Limb (tissue), 2 donors: ENCODE measurements at regions not wholly inside any gene's neighbourhood (a gene's known extent, or its start where the extent isn't known, plus 50 kb on each side); places are given as distances from the start of the nearest gene placed in this dataset.

Source experiments
- DNase-seq, 2 donors: peaks; one replicate each; pipeline ENCODE4 v3.0.0-alpha.2; 2016; ENCODE audit errors: extremely low spot score in 2 of 2

DNA sequence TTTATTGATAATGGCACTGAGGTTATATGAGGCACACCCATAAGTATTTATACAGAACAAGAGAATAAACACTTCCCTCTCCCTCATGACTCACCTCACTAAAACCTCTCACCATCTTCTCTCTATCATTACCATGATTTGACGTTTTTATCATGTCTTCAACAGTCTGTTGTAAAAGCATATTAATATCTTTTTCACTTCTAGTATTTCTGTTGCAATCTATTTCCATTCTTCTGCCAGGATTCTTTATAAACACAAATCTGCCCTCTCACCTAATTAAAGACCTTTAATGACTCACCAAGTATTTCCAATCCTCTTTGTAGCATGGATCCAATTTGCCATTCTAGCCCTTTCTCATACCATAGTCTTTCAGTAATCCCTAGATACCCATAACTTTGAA, 527.7 kb downstream of the SLC16A7 start:
- DNase-seq, result no peak

DNA sequence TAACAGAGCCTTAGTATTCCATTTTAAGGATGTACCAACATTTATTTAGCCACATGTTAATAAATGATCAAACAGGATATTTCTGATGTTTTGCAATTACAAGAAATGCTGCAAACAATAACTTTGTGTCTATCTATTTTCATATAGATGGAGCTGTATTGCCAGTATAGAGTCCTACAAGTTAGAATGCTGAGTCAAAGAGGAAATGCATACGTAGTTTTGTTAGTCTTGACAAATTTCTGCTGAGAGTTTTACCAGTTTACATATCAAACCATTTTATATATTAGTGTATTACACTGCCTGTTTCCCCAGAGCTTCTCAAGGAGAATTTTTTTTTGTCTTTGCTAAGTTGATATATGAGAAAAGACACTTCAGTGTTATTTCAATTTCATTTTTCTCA, 541.7 kb downstream of the SLC16A7 start:
- DNase-seq, result no peak

DNA sequence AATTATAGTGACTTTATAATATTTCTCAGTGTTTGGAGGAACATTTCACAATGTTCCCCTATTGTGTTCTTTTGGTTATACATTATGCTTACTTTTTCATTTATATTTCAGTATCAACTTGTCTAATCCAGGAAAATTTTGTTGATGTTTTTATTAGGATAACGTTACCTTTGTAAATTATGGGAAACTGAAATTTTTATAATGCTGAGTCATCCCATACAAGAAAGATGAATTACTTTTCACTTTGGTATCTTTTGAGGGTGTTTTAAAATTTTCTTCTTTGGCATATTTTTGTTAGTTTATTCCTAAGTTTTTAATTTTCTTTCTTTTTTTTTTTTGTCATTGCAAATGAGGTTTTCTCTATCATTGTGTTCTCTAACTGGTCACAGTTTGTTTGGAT, 542.7 kb downstream of the SLC16A7 start:
- no peak for DNase-seq

DNA sequence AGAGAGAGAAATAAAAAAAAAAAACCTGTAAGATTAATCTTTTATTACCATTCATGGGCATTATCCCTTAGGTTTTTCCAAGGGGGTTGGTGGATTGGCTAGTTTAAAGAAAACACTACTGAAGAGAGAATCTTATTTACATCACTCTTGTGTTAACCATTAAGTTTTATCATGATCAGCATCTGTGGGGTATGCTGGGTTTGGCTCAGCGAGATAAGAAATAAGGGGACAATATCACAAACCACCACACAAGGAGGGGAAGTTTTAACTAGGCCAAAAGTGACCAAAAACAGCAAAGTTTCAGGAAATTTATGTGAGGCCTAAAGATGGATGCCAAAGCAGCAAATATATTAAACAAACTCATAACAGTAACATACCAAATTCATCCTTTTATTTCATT, 548.6 kb downstream of the SLC16A7 start:
- DNase-seq, result no peak

DNA sequence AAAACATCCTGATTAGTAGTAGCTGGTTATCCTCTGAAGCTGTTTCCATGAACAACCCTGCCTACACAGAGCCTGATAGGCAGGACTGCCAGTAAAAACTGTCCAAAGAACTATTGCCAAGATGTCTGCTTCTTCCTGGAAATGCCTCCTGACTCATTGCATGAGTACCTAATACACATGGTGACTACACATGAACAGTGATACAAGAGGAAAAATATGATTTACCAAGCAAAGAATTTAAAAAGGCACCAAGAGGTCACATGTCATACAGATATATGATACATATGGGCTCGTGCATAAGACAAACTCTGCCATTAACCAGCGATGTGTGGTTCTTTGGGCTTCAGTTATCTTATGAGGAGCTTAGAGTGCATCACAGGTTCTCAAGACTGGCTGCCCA, 552.3 kb downstream of the SLC16A7 start:
- no peak for DNase-seq

DNA sequence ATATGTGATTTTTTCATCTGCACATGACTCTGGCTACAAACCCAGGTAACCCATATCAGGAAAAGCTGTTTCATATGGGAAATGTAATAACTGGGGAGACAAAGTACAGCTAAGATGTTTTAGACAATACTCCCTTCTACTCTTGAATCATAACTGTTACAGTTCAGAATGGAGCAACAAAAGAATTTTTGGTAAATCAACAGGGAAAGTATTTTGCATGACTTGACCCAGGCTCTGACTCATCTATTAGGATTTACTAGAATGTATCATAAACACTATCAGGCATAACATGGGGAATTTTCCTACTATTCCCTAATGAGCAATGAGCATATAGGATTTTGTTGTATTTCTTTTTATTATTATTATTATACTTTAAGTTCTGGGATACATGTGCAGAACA, 553.0 kb downstream of the SLC16A7 start:
- DNase-seq, result no peak

DNA sequence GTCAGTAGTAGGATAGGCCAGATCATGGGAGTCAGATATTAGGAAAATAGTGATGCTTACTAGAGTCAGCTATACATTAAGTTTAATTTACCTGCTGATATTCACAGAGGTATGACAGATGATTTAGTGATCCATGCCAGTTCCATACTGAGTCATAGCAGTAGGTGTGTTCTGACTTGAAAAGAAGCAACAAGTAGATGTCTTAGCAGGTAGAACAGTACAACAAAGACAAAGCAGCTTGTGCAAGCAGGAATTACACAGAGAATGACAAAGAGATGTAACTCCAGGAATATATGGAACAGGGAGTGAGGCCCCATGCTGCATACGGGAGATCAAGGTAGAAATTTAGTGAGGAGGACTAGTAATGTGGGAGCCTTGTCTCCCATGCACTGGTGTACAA, 556.9 kb downstream of the SLC16A7 start:
- no peak for DNase-seq

DNA sequence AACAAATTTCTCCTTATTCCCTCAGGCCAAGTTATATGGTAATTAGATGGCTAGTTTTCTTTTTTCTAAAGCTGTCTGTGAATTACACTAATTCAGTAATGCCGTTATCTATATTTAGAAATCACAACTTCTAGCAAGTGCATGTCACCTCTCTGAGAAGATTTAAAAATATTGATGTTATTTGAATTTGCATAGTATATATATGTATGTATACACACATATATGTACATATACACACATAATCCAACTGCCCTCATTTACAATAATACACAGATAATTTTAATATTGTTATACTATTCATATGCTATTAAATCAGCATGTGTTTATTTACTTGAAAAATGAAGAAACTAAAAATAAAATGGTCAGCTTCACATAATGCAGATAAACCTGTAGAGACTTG, 563.9 kb downstream of the SLC16A7 start:
- no peak for DNase-seq

DNA sequence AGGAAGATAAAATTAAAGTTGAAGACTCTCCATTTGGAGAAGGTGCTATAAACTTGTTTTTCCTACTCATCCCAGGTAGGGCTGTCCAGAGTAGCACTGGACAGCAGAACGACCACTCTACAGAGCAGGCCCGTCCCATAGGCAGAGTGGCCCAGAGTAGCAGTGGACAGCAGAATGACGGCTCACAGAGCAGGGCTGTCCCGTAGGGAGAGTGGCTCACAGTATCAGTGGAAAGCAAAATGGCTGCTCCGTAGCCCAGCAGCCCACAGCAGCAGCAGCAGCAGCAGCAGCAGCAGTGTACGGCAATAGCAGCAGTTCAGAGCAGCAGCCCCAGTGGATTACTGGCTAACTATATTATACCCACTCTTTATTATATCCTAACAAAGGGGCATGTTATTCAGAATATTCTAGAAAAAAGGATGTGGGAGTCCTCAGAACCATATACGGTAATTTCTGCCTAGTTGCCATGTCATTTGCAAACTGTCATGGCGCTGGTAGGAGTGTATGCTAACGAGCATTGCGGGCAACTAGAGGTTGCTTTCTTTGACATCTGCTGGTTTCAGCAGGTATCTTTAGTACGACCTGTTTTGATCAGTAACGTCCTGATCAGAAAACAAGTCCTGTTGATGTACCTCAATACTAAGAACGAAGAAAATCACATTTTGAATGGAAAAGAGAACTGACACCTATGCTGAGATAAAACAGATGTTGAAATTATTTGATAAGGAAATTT, 567.3 kb downstream of the SLC16A7 start:
- DNase-seq, result no peak

DNA sequence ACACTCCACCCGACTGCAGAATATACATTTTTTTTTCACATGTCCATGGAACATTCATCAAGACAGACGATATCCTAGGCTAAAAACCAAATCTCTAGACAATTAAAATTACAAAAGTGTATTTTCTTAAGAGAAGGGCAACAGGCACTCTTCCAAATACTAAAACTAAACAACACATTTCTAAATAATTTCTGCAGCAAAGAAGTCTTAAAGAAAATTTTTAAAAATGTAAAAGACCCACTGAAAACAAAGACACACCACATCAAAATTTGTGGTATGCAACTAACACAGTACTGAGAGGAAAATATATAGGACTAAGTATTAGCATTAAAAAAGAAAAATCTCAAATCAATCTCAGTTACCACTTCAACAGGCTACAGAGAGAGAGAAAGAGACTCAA, 570.0 kb downstream of the SLC16A7 start:
- DNase-seq, result no peak

DNA sequence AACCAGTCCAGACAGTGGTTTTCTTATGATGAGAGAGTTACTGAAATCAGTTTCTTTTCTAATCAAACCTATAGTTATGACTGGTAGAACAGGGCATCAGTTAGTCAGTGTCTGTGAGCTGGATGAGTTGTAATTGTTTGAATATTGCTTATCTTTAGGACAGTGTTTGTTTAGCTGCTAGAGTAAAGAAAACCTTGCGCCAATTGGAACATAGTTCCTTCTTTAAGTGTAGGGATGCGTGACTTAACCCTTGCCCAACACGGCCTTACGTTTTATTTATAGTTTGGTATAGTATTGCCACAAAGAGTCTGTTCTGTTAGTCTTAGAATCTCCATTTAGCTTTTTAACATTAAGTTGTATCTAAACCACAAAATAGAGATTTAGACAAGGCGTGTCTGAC, 572.6 kb downstream of the SLC16A7 start:
- no peak for DNase-seq

DNA sequence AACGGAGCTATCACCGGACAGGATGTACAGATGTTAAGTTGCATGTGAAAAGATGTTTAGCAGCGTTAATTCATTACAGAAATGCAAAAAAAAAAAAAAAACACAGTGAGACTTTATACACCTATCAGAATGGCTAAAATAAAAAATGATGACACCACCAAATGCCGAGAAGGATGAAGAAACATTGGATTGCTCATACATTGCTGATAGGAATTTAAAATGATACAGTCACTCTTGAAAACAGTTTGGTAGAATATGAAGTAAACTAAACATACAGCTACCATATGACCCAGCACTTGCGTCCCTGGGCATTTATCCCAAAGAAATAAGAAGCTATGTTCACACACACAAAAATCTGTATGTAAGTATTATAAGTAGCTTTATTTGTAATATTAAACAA, 574.1 kb downstream of the SLC16A7 start:
- no peak for DNase-seq

DNA sequence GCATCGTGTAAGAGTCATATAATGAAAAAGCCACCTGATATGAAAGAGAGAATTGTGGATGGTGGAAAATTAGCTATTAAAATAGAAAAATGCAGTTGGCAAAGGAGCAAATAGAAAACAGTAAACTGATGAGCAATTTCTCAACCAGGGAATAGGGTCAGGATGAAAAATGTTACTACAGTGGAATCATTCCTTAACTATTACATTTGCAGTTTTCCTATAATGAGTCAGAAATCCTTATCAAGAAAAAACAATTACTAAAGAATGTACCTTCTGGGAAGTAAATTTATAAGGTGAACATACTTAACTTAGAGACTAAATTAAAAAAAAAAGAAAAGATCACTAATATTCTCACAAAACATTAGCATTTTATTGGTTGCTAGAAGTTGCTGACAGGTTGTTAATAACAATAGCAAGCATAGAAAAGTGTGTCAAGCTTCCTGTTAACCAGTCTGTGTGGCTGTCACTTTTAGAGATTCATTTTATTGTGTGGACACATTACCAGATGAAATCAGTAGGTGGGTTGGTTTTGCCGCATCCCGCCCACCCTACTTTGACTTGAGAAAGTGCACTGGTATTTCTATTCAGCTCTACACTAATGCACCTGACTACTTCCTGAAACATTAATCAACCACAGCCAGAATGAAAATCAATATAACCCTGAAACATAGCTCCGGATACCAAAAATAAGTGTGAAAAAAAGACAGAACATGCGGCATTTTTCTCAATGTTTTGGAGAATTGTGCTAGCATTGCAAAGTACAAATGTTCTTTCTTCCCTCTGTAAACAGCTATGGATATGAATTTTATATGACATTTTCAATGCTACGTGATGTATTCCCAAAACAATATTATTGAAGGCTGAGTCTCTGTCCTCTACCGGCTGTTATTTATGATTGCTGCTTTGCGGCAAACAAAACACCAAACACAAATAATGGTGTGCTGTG, 576.7 kb downstream of the SLC16A7 start:
- DNase-seq, result no peak

DNA sequence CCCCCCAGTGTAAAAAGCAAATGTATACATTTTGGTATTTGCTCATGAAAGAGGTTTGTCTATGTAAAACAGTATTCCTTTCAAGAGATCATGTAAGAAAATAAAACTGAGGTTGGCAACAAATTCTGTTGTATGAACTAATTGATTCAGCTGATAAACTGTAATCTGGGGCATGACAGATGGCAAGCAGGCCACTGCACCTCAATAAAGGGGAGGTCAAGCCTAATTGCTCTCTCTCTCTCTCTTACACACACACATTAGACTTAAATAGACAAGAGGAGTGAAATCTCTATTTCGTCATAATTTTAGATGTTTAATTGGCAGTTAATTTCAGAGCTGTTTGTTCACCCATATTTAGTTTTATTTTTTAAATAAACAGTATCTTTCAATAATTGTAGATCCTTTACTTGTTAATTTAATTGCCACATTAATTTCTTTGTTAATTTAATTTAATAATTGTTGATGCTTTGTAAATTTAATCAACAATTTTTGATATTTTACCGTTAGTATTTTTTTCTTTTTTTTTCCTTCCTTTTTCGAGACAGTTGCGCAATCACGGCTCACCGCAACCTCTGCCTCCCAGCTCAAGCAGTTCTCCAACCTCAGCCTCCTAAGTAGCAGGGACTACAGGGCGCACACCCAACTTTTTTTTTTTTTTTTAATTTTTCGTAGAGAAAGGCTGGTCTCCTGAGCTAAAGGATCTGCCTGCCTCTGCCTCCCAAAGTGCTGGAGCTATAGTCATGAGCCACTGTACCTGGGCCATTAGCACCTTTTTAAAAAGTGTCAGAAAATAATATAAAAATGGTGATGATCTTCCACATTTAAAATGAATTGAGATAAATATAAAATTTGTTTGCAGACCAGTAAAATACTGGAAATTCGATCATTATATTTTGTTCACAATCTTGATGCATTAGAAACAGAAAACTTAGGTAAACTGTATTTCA, 577.7 kb downstream of the SLC16A7 start:
- no peak for DNase-seq

DNA sequence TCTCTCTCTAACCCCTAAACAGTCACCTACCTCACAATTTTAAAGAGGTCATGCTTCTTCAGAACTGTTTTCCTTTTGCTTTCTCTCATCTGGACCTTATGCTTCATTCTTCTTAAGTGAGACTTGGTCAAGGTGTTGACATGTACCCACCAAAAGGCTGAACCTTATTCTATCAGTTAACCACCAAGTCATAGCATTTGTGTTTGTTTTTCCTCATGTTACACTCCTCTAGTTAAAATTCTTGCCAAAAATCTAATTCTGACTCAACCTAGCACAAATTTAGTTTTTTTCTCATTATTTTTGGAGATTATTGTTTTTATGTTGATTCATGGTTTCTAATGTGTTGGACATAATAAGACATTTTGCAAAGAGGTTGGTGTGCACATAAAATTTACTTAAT, 578.6 kb downstream of the SLC16A7 start:
- DNase-seq, result no peak

DNA sequence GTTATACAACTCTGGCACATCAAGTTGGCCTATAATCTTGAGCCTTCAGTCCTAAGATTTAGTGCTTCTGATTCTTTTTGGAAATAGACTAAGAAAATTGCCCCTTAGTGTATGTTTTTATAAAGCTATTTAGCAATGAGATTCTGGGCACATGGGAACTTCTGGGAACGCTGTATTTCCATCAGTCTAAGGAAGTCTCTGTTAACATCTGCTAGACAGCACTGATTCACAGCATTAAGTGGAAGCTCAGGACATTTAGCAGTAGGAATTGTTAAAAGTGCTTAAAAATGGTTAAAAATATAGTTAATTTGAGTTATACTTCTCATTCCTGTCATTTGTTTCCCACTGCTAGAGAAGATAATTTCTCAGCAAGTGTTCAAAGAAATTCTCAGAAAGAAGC, 579.1 kb downstream of the SLC16A7 start:
- DNase-seq, result no peak

DNA sequence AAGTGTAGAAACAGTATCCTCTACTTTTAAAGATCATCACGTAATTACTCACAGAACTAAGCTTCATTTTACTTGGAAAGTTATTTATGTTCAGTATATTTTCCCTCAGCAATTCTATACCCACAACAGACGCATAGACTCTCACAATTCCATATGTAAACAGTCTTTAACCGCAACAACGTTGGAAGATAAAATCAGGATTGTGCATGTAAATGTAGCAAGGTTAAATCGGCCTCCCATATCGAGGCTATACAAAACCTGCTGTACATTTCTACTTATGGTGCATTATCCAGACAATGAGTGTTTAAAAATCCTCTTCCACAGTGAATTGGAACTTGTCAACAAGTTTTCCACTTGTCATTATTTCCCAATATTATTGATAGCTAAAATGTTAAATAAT, 581.1 kb downstream of the SLC16A7 start:
- no peak for DNase-seq

DNA sequence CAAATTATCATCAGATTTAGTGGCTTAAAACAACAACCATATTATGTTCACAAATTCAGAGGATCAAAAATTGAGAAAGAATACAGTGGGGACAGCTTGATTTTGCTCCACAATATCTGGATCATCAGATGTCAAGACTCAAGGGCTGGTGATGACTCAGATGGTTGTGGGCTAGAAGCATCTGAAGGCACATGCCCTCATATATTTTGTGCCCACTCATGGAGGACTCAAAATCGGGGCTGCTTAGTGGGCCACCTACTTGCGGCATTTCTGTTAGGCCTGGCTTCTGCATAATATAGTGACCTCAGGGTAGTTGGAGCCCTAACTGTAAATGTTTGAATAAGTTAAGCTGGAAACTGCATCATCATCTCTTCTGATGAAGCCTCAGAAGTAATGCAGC, 584.5 kb downstream of the SLC16A7 start:
- DNase-seq, result no peak

DNA sequence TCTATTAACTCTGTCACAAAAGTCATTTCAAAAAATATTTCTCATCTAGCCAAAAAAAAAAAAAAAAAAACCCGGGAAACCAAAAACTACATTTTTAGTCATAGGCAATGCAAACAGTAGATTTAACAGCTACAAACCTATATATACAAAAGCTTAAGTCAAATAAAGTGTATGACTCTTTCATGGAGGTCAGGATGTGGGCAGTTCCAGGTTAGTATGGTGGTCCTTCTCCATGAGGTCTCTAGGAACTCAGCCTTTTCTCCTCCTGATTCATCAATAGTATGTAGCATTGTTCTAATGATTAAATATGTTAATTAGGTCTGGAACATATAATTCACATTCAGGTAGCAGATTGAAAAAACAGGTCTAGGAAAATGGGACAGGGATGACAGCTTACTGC, 586.5 kb downstream of the SLC16A7 start:
- no peak for DNase-seq

DNA sequence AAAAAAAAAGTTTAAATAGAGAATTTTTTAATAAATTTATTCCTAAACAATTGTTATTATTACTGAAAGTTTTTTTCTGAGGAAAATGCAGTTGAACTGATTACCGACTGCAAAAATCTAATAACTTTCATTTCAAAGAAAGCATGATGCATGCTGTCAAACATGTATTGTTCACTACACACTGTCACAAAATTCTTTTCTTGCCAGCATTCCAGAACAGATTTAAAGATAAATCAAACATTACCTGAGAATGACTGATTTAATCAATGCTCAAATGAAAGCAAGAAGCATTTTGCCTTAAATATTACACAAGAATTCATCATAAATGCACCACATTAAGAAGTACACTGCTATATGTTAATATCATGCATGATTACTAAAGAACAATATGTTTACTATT, 588.3 kb downstream of the SLC16A7 start:
- no peak for DNase-seq

DNA sequence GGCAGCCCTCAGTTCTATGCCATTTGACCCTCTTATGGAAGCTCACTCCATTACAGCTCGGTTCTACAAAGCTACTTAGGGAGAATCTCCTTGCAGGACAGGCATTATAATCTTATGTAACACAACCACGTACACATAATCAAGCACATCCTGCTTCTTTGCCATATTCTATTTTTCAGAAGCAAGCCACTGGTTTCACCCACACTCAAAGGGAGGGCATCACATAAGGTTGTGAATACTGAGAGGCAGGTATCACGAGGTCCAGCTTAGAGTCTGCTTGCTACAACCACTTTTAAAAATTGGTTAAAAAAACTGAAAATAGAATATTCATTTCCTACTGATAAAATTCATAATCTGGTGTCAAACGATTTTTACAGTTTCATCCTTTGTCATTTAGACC, 589.2 kb downstream of the SLC16A7 start:
- no peak for DNase-seq

DNA sequence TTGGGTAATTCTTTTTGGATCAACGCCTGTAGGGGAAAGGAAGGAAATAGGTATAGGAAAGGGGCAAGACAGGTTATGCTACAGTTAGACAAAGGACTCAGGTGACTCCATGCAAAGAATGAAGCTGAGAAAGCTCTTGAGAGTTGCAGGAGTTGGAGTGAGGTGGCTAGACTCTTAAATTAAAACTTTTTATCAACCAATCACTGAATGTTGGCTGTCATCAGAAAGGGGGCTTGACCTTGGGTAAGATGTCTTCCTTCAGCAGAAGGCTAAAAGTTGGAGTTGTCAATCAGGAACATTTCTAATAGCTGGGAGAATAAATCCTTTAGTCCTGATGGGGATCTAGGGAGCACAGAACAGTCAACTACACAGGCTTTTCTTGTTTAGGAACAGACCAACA, 595.4 kb downstream of the SLC16A7 start:
- DNase-seq, result no peak
